ENCODE measurements at regions not wholly inside any gene's neighbourhood (a gene's known extent, or its start where the extent isn't known, plus 50 kb on each side); places are given as distances from the start of the nearest gene placed in this dataset.
"Not testable (repeated sequence)": the region's sequence is repeated elsewhere in the genome, so short reads cannot be mapped to it uniquely, and the experiment has no call there.

- DNase-seq (ENCODE audit: low spot score) = no peak
These were observed 402.6 kb downstream of the SAMD5 start for GRCh38 chr6:147911057-147911456.

- DNase-seq (ENCODE audit: low spot score) = no peak
These were observed 403.2 kb downstream of the SAMD5 start for GRCh38 chr6:147911686-147912085.

GRCh38 chr6:147922799-147923198 lies 414.3 kb downstream of the SAMD5 start:
- no peak for DNase-seq (ENCODE audit: low spot score)

- DNase-seq (ENCODE audit: low spot score) = no peak
These were observed 416.1 kb downstream of the SAMD5 start for GRCh38 chr6:147924598-147924997.

GRCh38 chr6:147925826-147926225 lies 416.8 kb upstream of the SASH1 start:
- no peak for DNase-seq (ENCODE audit: low spot score)

GRCh38 chr6:147930745-147931144 lies 411.9 kb upstream of the SASH1 start:
- no peak for DNase-seq (ENCODE audit: low spot score)

- DNase-seq (ENCODE audit: low spot score) = no peak
These were observed 409.4 kb upstream of the SASH1 start for GRCh38 chr6:147933224-147933623.

GRCh38 chr6:147935656-147936055 lies 407.0 kb upstream of the SASH1 start:
- DNase-seq (ENCODE audit: low spot score) = no peak

GRCh38 chr6:147936703-147937470 lies 405.8 kb upstream of the SASH1 start:
- DNase-seq (ENCODE audit: low spot score) = no peak

- no peak for DNase-seq (ENCODE audit: low spot score)
These were observed 401.5 kb upstream of the SASH1 start for GRCh38 chr6:147941143-147941542.

GRCh38 chr6:147942363-147942762 lies 400.3 kb upstream of the SASH1 start:
- DNase-seq (ENCODE audit: low spot score) = no peak

GRCh38 chr6:147944122-147944521 lies 398.5 kb upstream of the SASH1 start:
- DNase-seq (ENCODE audit: low spot score) = no peak

GRCh38 chr6:147947521-147947920 lies 395.1 kb upstream of the SASH1 start:
- no peak for DNase-seq (ENCODE audit: low spot score)

- DNase-seq (ENCODE audit: low spot score) = no peak
These were observed 392.5 kb upstream of the SASH1 start for GRCh38 chr6:147949981-147950622.

GRCh38 chr6:147950623-147950987 lies 392.0 kb upstream of the SASH1 start:
- no peak for DNase-seq (ENCODE audit: low spot score)

- no peak for DNase-seq (ENCODE audit: low spot score)
These were observed 390.9 kb upstream of the SASH1 start for GRCh38 chr6:147951726-147952125.

- DNase-seq (ENCODE audit: low spot score) = no peak
These were observed 387.7 kb upstream of the SASH1 start for GRCh38 chr6:147954938-147955337.

- no peak for DNase-seq (ENCODE audit: low spot score)
These were observed 384.0 kb upstream of the SASH1 start for GRCh38 chr6:147958683-147959082.

- no peak for DNase-seq (ENCODE audit: low spot score)
These were observed 381.0 kb upstream of the SASH1 start for GRCh38 chr6:147961481-147962141.

GRCh38 chr6:147965448-147965847 lies 377.2 kb upstream of the SASH1 start:
- DNase-seq (ENCODE audit: low spot score) = not testable (repeated sequence)

GRCh38 chr6:147970970-147971369 lies 371.7 kb upstream of the SASH1 start:
- DNase-seq (ENCODE audit: low spot score) = no peak

GRCh38 chr6:147972448-147972847 lies 370.2 kb upstream of the SASH1 start:
- no peak for DNase-seq (ENCODE audit: low spot score)

GRCh38 chr6:147973806-147974205 lies 368.8 kb upstream of the SASH1 start:
- DNase-seq (ENCODE audit: low spot score) = no peak

Data from ecto neural progenitor cell (in vitro differentiated cells).